ENCODE measurements at regions not wholly inside any gene's neighbourhood (a gene's known extent, or its start where the extent isn't known, plus 50 kb on each side); places are given as distances from the start of the nearest gene placed in this dataset.
"Not testable (repeated sequence)": the region's sequence is repeated elsewhere in the genome, so short reads cannot be mapped to it uniquely, and the experiment has no call there.

GRCh38 chr5:164230341-164230740 lies 724.9 kb downstream of the MAT2B start:
- no peaks in the 10 kb centered on the region for H3K27me3 ChIP-seq (replicated peaks; ENCODE audit: control insufficient read depth, insufficient read depth, low read length, poor library complexity, severe bottlenecking)
- no peaks in the 10 kb centered on the region for H3K4me1 ChIP-seq (ENCODE audit: control insufficient read depth, insufficient read depth, low read length, poor library complexity, severe bottlenecking)
- H3K9me3 ChIP-seq (ENCODE audit: control insufficient read depth, low read length): no peaks in the 10 kb centered on the region
- no peak overlapping the region for H3K4me3 ChIP-seq (ENCODE audit: insufficient read depth, low read depth, low read length, poor library complexity, severe bottlenecking)
- DNase-seq: no peak
- H3K36me3 ChIP-seq (ENCODE audit: control insufficient read depth, insufficient read depth, low read length): no peaks in the 10 kb centered on the region
- no peak overlapping the region for H3K27ac ChIP-seq (ENCODE audit: insufficient read depth, low read length, poor library complexity, severe bottlenecking)

- H3K27me3 ChIP-seq (replicated peaks; ENCODE audit: control insufficient read depth, insufficient read depth, low read length, poor library complexity, severe bottlenecking): no peaks in the 10 kb centered on the region
- H3K36me3 ChIP-seq (ENCODE audit: control insufficient read depth, insufficient read depth, low read length): no peaks in the 10 kb centered on the region
- DNase-seq: no peak
Measured at GRCh38 chr5:164233791-164234190, 728.4 kb downstream of the MAT2B start.

GRCh38 chr5:164234321-164234720 lies 728.9 kb downstream of the MAT2B start:
- Histone ChIP-seq H3K9me3 (ENCODE audit: control insufficient read depth, low read length) (no peaks in the 10 kb centered on the region), H3K36me3 (ENCODE audit: control insufficient read depth, insufficient read depth, low read length) (no peaks in the 10 kb centered on the region), H3K27ac (ENCODE audit: insufficient read depth, low read length, poor library complexity, severe bottlenecking) (no peak overlapping the region), H3K4me1 (ENCODE audit: control insufficient read depth, insufficient read depth, low read length, poor library complexity, severe bottlenecking) (no peaks in the 10 kb centered on the region), H3K4me3 (ENCODE audit: insufficient read depth, low read depth, low read length, poor library complexity, severe bottlenecking) (no peak overlapping the region), H3K27me3 (replicated peaks; ENCODE audit: control insufficient read depth, insufficient read depth, low read length, poor library complexity, severe bottlenecking) (no peaks in the 10 kb centered on the region)
- no peak for DNase-seq

More at GRCh38 chr5:164233791-164234190, 728.4 kb downstream of the MAT2B start:
- no peak overlapping the region for H3K4me3 ChIP-seq (ENCODE audit: insufficient read depth, low read depth, low read length, poor library complexity, severe bottlenecking)
- no peak overlapping the region for H3K27ac ChIP-seq (ENCODE audit: insufficient read depth, low read length, poor library complexity, severe bottlenecking)
- H3K4me1 ChIP-seq (ENCODE audit: control insufficient read depth, insufficient read depth, low read length, poor library complexity, severe bottlenecking): no peaks in the 10 kb centered on the region
- no peaks in the 10 kb centered on the region for H3K9me3 ChIP-seq (ENCODE audit: control insufficient read depth, low read length)

GRCh38 chr5:164235300-164235891 lies 730.0 kb downstream of the MAT2B start:
- Histone ChIP-seq H3K9me3 (ENCODE audit: control insufficient read depth, low read length) (no peaks in the 10 kb centered on the region), H3K4me3 (ENCODE audit: insufficient read depth, low read depth, low read length, poor library complexity, severe bottlenecking) (no peak overlapping the region), H3K4me1 (ENCODE audit: control insufficient read depth, insufficient read depth, low read length, poor library complexity, severe bottlenecking) (no peaks in the 10 kb centered on the region), H3K27ac (ENCODE audit: insufficient read depth, low read length, poor library complexity, severe bottlenecking) (no peak overlapping the region), H3K36me3 (ENCODE audit: control insufficient read depth, insufficient read depth, low read length) (no peaks in the 10 kb centered on the region), H3K27me3 (replicated peaks; ENCODE audit: control insufficient read depth, insufficient read depth, low read length, poor library complexity, severe bottlenecking) (no peaks in the 10 kb centered on the region)
- no peak for DNase-seq

GRCh38 chr5:164237486-164237885 lies 732.1 kb downstream of the MAT2B start:
- H3K4me1 ChIP-seq (ENCODE audit: control insufficient read depth, insufficient read depth, low read length, poor library complexity, severe bottlenecking): no peaks in the 10 kb centered on the region

GRCh38 chr5:164251781-164252180 lies 746.4 kb downstream of the MAT2B start:
- H3K27me3 ChIP-seq (replicated peaks; ENCODE audit: control insufficient read depth, insufficient read depth, low read length, poor library complexity, severe bottlenecking); H3K4me1 ChIP-seq (ENCODE audit: control insufficient read depth, insufficient read depth, low read length, poor library complexity, severe bottlenecking); DNase-seq; H3K36me3 ChIP-seq (ENCODE audit: control insufficient read depth, insufficient read depth, low read length); H3K9me3 ChIP-seq (ENCODE audit: control insufficient read depth, low read length); H3K4me3 ChIP-seq (ENCODE audit: insufficient read depth, low read depth, low read length, poor library complexity, severe bottlenecking); H3K27ac ChIP-seq (ENCODE audit: insufficient read depth, low read length, poor library complexity, severe bottlenecking): not testable (repeated sequence)

More at GRCh38 chr5:164237486-164237885, 732.1 kb downstream of the MAT2B start:
- DNase-seq: no peak
- Histone ChIP-seq H3K9me3 (ENCODE audit: control insufficient read depth, low read length) (no peaks in the 10 kb centered on the region), H3K27me3 (replicated peaks; ENCODE audit: control insufficient read depth, insufficient read depth, low read length, poor library complexity, severe bottlenecking) (no peaks in the 10 kb centered on the region), H3K36me3 (ENCODE audit: control insufficient read depth, insufficient read depth, low read length) (no peaks in the 10 kb centered on the region), H3K4me3 (ENCODE audit: insufficient read depth, low read depth, low read length, poor library complexity, severe bottlenecking) (no peak overlapping the region), H3K27ac (ENCODE audit: insufficient read depth, low read length, poor library complexity, severe bottlenecking) (no peak overlapping the region)

- Histone ChIP-seq H3K4me1 (ENCODE audit: control insufficient read depth, insufficient read depth, low read length, poor library complexity, severe bottlenecking) (no peaks in the 10 kb centered on the region), H3K27me3 (replicated peaks; ENCODE audit: control insufficient read depth, insufficient read depth, low read length, poor library complexity, severe bottlenecking) (no peaks in the 10 kb centered on the region), H3K27ac (ENCODE audit: insufficient read depth, low read length, poor library complexity, severe bottlenecking) (no peak overlapping the region), H3K9me3 (ENCODE audit: control insufficient read depth, low read length) (no peaks in the 10 kb centered on the region), H3K4me3 (ENCODE audit: insufficient read depth, low read depth, low read length, poor library complexity, severe bottlenecking) (no peak overlapping the region), H3K36me3 (ENCODE audit: control insufficient read depth, insufficient read depth, low read length) (no peaks in the 10 kb centered on the region)
- DNase-seq: no peak
Measured at GRCh38 chr5:164253764-164254163, 748.3 kb downstream of the MAT2B start.

- no peak overlapping the region for H3K4me3 ChIP-seq (ENCODE audit: insufficient read depth, low read depth, low read length, poor library complexity, severe bottlenecking)
- no peak overlapping the region for H3K27ac ChIP-seq (ENCODE audit: insufficient read depth, low read length, poor library complexity, severe bottlenecking)
- no peaks in the 10 kb centered on the region for H3K27me3 ChIP-seq (replicated peaks; ENCODE audit: control insufficient read depth, insufficient read depth, low read length, poor library complexity, severe bottlenecking)
- no peak for DNase-seq
- H3K36me3 ChIP-seq (ENCODE audit: control insufficient read depth, insufficient read depth, low read length): no peaks in the 10 kb centered on the region
- no peaks in the 10 kb centered on the region for H3K4me1 ChIP-seq (ENCODE audit: control insufficient read depth, insufficient read depth, low read length, poor library complexity, severe bottlenecking)
- no peaks in the 10 kb centered on the region for H3K9me3 ChIP-seq (ENCODE audit: control insufficient read depth, low read length)
Measured at GRCh38 chr5:164255598-164256213, 750.3 kb downstream of the MAT2B start.

- DNase-seq: no peak
- Histone ChIP-seq H3K36me3 (ENCODE audit: control insufficient read depth, insufficient read depth, low read length) (no peaks in the 10 kb centered on the region), H3K4me1 (ENCODE audit: control insufficient read depth, insufficient read depth, low read length, poor library complexity, severe bottlenecking) (no peaks in the 10 kb centered on the region), H3K27me3 (replicated peaks; ENCODE audit: control insufficient read depth, insufficient read depth, low read length, poor library complexity, severe bottlenecking) (no peaks in the 10 kb centered on the region), H3K4me3 (ENCODE audit: insufficient read depth, low read depth, low read length, poor library complexity, severe bottlenecking) (no peak overlapping the region), H3K9me3 (ENCODE audit: control insufficient read depth, low read length) (no peaks in the 10 kb centered on the region), H3K27ac (ENCODE audit: insufficient read depth, low read length, poor library complexity, severe bottlenecking) (no peak overlapping the region)
Measured at GRCh38 chr5:164256351-164256750, 750.9 kb downstream of the MAT2B start.

- H3K4me1 ChIP-seq (ENCODE audit: control insufficient read depth, insufficient read depth, low read length, poor library complexity, severe bottlenecking): no peaks in the 10 kb centered on the region
- no peak overlapping the region for H3K4me3 ChIP-seq (ENCODE audit: insufficient read depth, low read depth, low read length, poor library complexity, severe bottlenecking)
- no peaks in the 10 kb centered on the region for H3K27me3 ChIP-seq (replicated peaks; ENCODE audit: control insufficient read depth, insufficient read depth, low read length, poor library complexity, severe bottlenecking)
- H3K36me3 ChIP-seq (ENCODE audit: control insufficient read depth, insufficient read depth, low read length): no peaks in the 10 kb centered on the region
- H3K27ac ChIP-seq (ENCODE audit: insufficient read depth, low read length, poor library complexity, severe bottlenecking): no peak overlapping the region
- no peak for DNase-seq
- H3K9me3 ChIP-seq (ENCODE audit: control insufficient read depth, low read length): no peaks in the 10 kb centered on the region
Measured at GRCh38 chr5:164256954-164257353, 751.5 kb downstream of the MAT2B start.

Data from effector memory CD4-positive, alpha-beta T cell (primary cell).